AG04450 (cell line): ENCODE measurements at regions not wholly inside any gene's neighbourhood (a gene's known extent, or its start where the extent isn't known, plus 50 kb on each side); places are given as distances from the start of the nearest gene placed in this dataset.

Experiments
- CTCF ChIA-PET: fragments of 300-600, 350-600 bp; formaldehyde crosslinking; extraction: SDS; loops from one replicate; lab custom pipeline; 2022; ENCODE audit warnings: antibody characterized with exemption, inconsistent platforms; lab: Charles Lee
- POLR2A ChIA-PET: fragments of 350-600 bp; formaldehyde crosslinking; extraction: SDS; loops from one replicate; lab custom pipeline; 2021; ENCODE audit warnings: antibody characterized with exemption, inconsistent platforms; lab: Yijun Ruan, JAX
- DNase-seq: peaks from one replicate; pipeline ENCODE4 v3.0.0-alpha.2; 2011; ENCODE audit warnings: low read depth, low spot score
- H3K27ac ChIP-seq: one replicate; pipeline ENCODE4 v1.5.1; 2012; ENCODE audit warnings: low read depth, low read length, control low read depth
- H3K27me3 ChIP-seq: one replicate; pipeline ENCODE4 v1.6.0; 2012; ENCODE audit warnings: low read length; ENCODE audit not compliant: control insufficient read depth, insufficient read depth
- H3K4me3 ChIP-seq: 2 replicates; pipeline ENCODE4 v1.5.1; 2011; ENCODE audit warnings: mild to moderate bottlenecking, low read depth, low read length, control low read depth
- H3K9me3 ChIP-seq: 2 replicates; pipeline ENCODE4 v1.5.1; 2012; ENCODE audit warnings: low read length; ENCODE audit not compliant: control insufficient read depth, insufficient read depth
- CTCF ChIP-seq: IDR thresholded peaks from 2 replicates; pipeline ENCODE4 v1.5.1; 2011; ENCODE audit warnings: low read depth, low read length, control low read depth, inconsistent platforms

GRCh38 chr9:135228983-135229625, 141.6 kb downstream of the OLFM1 start:
- H3K27ac ChIP-seq = no peak overlapping the region
- H3K9me3 ChIP-seq = peaks cover 70% of the 10 kb centered on the region
- CTCF ChIA-PET = no interaction called here
- no peak overlapping the region for H3K4me3 ChIP-seq
- POLR2A ChIA-PET = no interaction called here
- H3K27me3 ChIP-seq = no peaks in the 10 kb centered on the region
- no peak for DNase-seq
- no peak for TF ChIP-seq CTCF

GRCh38 chr9:135229701-135230385, 142.4 kb downstream of the OLFM1 start:
- H3K27ac ChIP-seq = no peak overlapping the region
- CTCF ChIA-PET = no interaction called here
- no peak for DNase-seq
- no peak overlapping the region for H3K4me3 ChIP-seq
- TF ChIP-seq CTCF = no peak
- POLR2A ChIA-PET = no interaction called here
- H3K9me3 ChIP-seq = peaks cover 63% of the 10 kb centered on the region
- H3K27me3 ChIP-seq = no peaks in the 10 kb centered on the region

GRCh38 chr9:135230386-135230765, 142.9 kb downstream of the OLFM1 start:
- Histone ChIP-seq H3K4me3 (no peak overlapping the region), H3K27ac (no peak overlapping the region), H3K9me3 (peaks cover 58% of the 10 kb centered on the region), H3K27me3 (no peaks in the 10 kb centered on the region)
- no peak for DNase-seq
- CTCF ChIA-PET = no interaction called here
- TF ChIP-seq CTCF = no peak
- POLR2A ChIA-PET = no interaction called here

GRCh38 chr9:135230817-135231520, 143.5 kb downstream of the OLFM1 start:
- Histone ChIP-seq H3K27ac (no peak overlapping the region), H3K4me3 (no peak overlapping the region), H3K9me3 (peaks cover 52% of the 10 kb centered on the region), H3K27me3 (no peaks in the 10 kb centered on the region)
- ChIA-PET CTCF (no interaction called here), POLR2A (no interaction called here)
- TF ChIP-seq CTCF = no peak
- DNase-seq = no peak
